ENCODE measurements at regions not wholly inside any gene's neighbourhood (a gene's known extent, or its start where the extent isn't known, plus 50 kb on each side); places are given as distances from the start of the nearest gene placed in this dataset.

GRCh38 chr4:110710070-110710469 is 87.2 kb upstream of the PITX2 start:
- Histone ChIP-seq H3K9ac (replicated peaks in 1 of 4; ENCODE audit: extremely low read depth in 1 of 4, low read depth in 3 of 4, low read length in 3 of 4) (no peak overlapping the region), H2AK5ac (ENCODE audit: low read depth, low read length) (no peak overlapping the region), H4K91ac (replicated peaks; ENCODE audit: insufficient read length, low read length) (no peak overlapping the region), H3K27me3 (replicated peaks in 1 of 4; ENCODE audit: control insufficient read depth in 3 of 4, extremely low read depth in 1 of 4, insufficient read depth in 3 of 4, low read length in 3 of 4) (no peaks in the 10 kb centered on the region), H2AFZ (ENCODE audit: low read length) (no peak overlapping the region), H2BK12ac (ENCODE audit: low read depth, low read length) (no peak overlapping the region), H3K14ac (ENCODE audit: insufficient read length) (no peak overlapping the region), H2BK20ac (ENCODE audit: low read length) (no peak overlapping the region), H3K4me3 (ENCODE audit: extremely low read depth in 1 of 4, insufficient read depth in 2 of 4, low read depth in 3 of 4, low read length in 4 of 4) (no peak overlapping the region), H3K4ac (replicated peaks; ENCODE audit: insufficient read length, low read depth, low read length) (no peak overlapping the region), H3K18ac (ENCODE audit: extremely low read depth, low read length) (no peak overlapping the region), H2BK5ac (ENCODE audit: low read depth, low read length) (no peak overlapping the region), H3K56ac (replicated peaks; ENCODE audit: insufficient read length, low read depth, low read length) (no peak overlapping the region), H3K36me3 (ENCODE audit: control insufficient read depth in 2 of 4, insufficient read depth in 4 of 4, low read length in 3 of 4) (no peaks in the 10 kb centered on the region), H3K79me1 (ENCODE audit: low read depth, low read length) (no peaks in the 10 kb centered on the region), H3K23ac (ENCODE audit: insufficient read length) (no peak overlapping the region), H4K20me1 (replicated peaks in 1 of 2; ENCODE audit: control insufficient read depth in 1 of 2, insufficient read depth in 2 of 2, low read length in 2 of 2) (no peaks in the 10 kb centered on the region), H3K79me2 (ENCODE audit: control insufficient read depth in 1 of 2, insufficient read depth in 2 of 2, low read length in 2 of 2) (no peaks in the 10 kb centered on the region), H3K4me2 (ENCODE audit: insufficient read depth in 1 of 2, low read depth in 2 of 2, low read length in 2 of 2) (no peak overlapping the region), H3K9me3 (ENCODE audit: insufficient read depth in 2 of 2, low read depth in 1 of 2, low read length in 1 of 2) (no peaks in the 10 kb centered on the region), H3K23me2 (ENCODE audit: low read depth, low read length) (no peaks in the 10 kb centered on the region; the same call in 1 of the 2 replicates), H3K27ac (ENCODE audit: low read depth, low read length) (no peak overlapping the region), H3K4me1 (replicated peaks in 1 of 4; ENCODE audit: control insufficient read depth in 3 of 4, insufficient read depth in 4 of 4, low read length in 3 of 4) (no peaks in the 10 kb centered on the region), H2BK15ac (ENCODE audit: low read length) (no peak overlapping the region), H4K8ac (ENCODE audit: extremely low read depth, insufficient read depth, low read length) (no peak overlapping the region), H4K5ac (ENCODE audit: insufficient read length, low read depth, low read length) (no peak overlapping the region), H2BK120ac (replicated peaks; ENCODE audit: low read depth, low read length) (no peak overlapping the region)
- DNase-seq (ENCODE audit: low read depth in 1 of 2, low spot score in 2 of 2), result no peak
- CTCF ChIA-PET (ENCODE audit: partially characterized antibody), result no interaction called here
- POLR2A ChIA-PET (ENCODE audit: partially characterized antibody), result no interaction called here
- no peak for FAIRE-seq
- 95% methylated on average over 2 of the region's 2 CpGs; no CpG with 5 or more reads in 1 of the 2 experiments for WGBS, 2 experiments (ENCODE audit: extremely low coverage in 1 of 2, insufficient coverage in 1 of 2, insufficient read length in 1 of 2, insufficient replicate concordance in 2 of 2, low coverage in 1 of 2, low lambda C conversion rate in 2 of 2, missing lambda C conversion rate in 1 of 2)
- no peak for TF ChIP-seq ATF3 (IDR thresholded peaks at IDR 0.05; ENCODE audit: insufficient read depth, low read depth, low read length)
- TF ChIP-seq TAF7 (optimal IDR thresholded peaks at IDR 0.05; ENCODE audit: borderline replicate concordance, low read depth, low read length), result no peak
- no peak for TF ChIP-seq KDM5A (IDR thresholded peaks at IDR 0.05; ENCODE audit: low read length)
- TF ChIP-seq CTBP2 (IDR thresholded peaks at IDR 0.05; ENCODE audit: borderline replicate concordance, insufficient read depth, insufficient read length, low read length), result no peak
- no peak for TF ChIP-seq NRF1 (IDR thresholded peaks at IDR 0.05; ENCODE audit: low read depth, low read length)
- no peak for TF ChIP-seq ZNF274 (IDR thresholded peaks at IDR 0.05; ENCODE audit: borderline replicate concordance, extremely low read depth, low read length)
- TF ChIP-seq TEAD4 (IDR thresholded peaks at IDR 0.05; ENCODE audit: low read depth, low read length), result no peak
- no peak for TF ChIP-seq TAF1 (IDR thresholded peaks at IDR 0.05; ENCODE audit: low read depth, low read length)
- TF ChIP-seq FOSL1 (IDR thresholded peaks at IDR 0.05; ENCODE audit: insufficient read depth, low read depth, low read length), result no peak
- no peak for TF ChIP-seq CHD2 (IDR thresholded peaks at IDR 0.05; ENCODE audit: low read length)
- TF ChIP-seq POLR2A (IDR thresholded peaks at IDR 0.05; ENCODE audit: control extremely low read depth in 1 of 2, low read depth in 2 of 2, low read length in 2 of 2), result no peak
- TF ChIP-seq, protein P1, sequence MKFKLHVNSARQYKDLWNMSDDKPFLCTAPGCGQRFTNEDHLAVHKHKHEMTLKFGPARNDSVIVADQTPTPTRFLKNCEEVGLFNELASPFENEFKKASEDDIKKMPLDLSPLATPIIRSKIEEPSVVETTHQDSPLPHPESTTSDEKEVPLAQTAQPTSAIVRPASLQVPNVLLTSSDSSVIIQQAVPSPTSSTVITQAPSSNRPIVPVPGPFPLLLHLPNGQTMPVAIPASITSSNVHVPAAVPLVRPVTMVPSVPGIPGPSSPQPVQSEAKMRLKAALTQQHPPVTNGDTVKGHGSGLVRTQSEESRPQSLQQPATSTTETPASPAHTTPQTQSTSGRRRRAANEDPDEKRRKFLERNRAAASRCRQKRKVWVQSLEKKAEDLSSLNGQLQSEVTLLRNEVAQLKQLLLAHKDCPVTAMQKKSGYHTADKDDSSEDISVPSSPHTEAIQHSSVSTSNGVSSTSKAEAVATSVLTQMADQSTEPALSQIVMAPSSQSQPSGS (IDR thresholded peaks at IDR 0.05; ENCODE audit: low read length), result no peak
- TF ChIP-seq SAP30 (IDR thresholded peaks at IDR 0.05; ENCODE audit: insufficient read depth, insufficient replicate concordance, low read length), result no peak
- no peak for TF ChIP-seq TBP (IDR thresholded peaks at IDR 0.05; ENCODE audit: low read depth, low read length)
